Umbilical cord (tissue), 1 donor: ENCODE measurements at regions not wholly inside any gene's neighbourhood (a gene's known extent, or its start where the extent isn't known, plus 50 kb on each side); places are given as distances from the start of the nearest gene placed in this dataset.
A peak's percentile ranks its signal among the peaks of the same experiment; 100 is the strongest.

Experiments used
- DNase-seq: peaks from one replicate; pipeline ENCODE4 v3.0.0-alpha.2; 2015; ENCODE audit warnings: low spot score

- DNase-seq, result no peak
These were observed 434.0 kb upstream of the C9orf72 start for GRCh38 chr9:28007097-28007817.

- no peak for DNase-seq
These were observed 440.9 kb upstream of the C9orf72 start for GRCh38 chr9:28014212-28014611.

GRCh38 chr9:28024676-28025075 lies 451.4 kb upstream of the C9orf72 start:
- no peak for DNase-seq

GRCh38 chr9:28025186-28025585 lies 451.9 kb upstream of the C9orf72 start:
- DNase-seq, result no peak

- no peak for DNase-seq
These were observed 458.4 kb upstream of the C9orf72 start for GRCh38 chr9:28031521-28032267.

- DNase-seq, result no peak
These were observed 458.9 kb upstream of the C9orf72 start for GRCh38 chr9:28032268-28032590.

- DNase-seq, result peak; percentile 18
These were observed 461.0 kb upstream of the C9orf72 start for GRCh38 chr9:28034242-28034641.

- DNase-seq, result no peak
These were observed 464.7 kb upstream of the C9orf72 start for GRCh38 chr9:28037968-28038367.

GRCh38 chr9:28045051-28045450 lies 471.8 kb upstream of the C9orf72 start:
- DNase-seq, result peak; percentile 15

GRCh38 chr9:28050046-28050445 lies 476.8 kb upstream of the C9orf72 start:
- no peak for DNase-seq

- no peak for DNase-seq
These were observed 477.7 kb upstream of the C9orf72 start for GRCh38 chr9:28050941-28051340.

- DNase-seq, result peak; percentile 66
These were observed 478.6 kb upstream of the C9orf72 start for GRCh38 chr9:28051559-28052503.

- DNase-seq, result peak; percentile 72
These were observed 480.0 kb upstream of the C9orf72 start for GRCh38 chr9:28053096-28053777.

- no peak for DNase-seq
These were observed 482.7 kb upstream of the C9orf72 start for GRCh38 chr9:28056006-28056405.

GRCh38 chr9:28056466-28056865 lies 483.2 kb upstream of the C9orf72 start:
- no peak for DNase-seq

- DNase-seq, result no peak
These were observed 485.9 kb upstream of the C9orf72 start for GRCh38 chr9:28059192-28059591.

- DNase-seq, result no peak
These were observed 491.0 kb upstream of the C9orf72 start for GRCh38 chr9:28064241-28064815.

- peak; percentile 68 for DNase-seq
These were observed 500.0 kb upstream of the C9orf72 start for GRCh38 chr9:28073270-28073669.

- no peak for DNase-seq
These were observed 506.4 kb upstream of the C9orf72 start for GRCh38 chr9:28079677-28080076.

- no peak for DNase-seq
These were observed 509.4 kb upstream of the C9orf72 start for GRCh38 chr9:28082671-28083070.

- DNase-seq, result no peak
These were observed 513.6 kb upstream of the C9orf72 start for GRCh38 chr9:28086881-28087280.
